MCF 10A (cell line): ENCODE measurements at regions not wholly inside any gene's neighbourhood (a gene's known extent, or its start where the extent isn't known, plus 50 kb on each side); places are given as distances from the start of the nearest gene placed in this dataset.
"Not testable (repeated sequence)": the region's sequence is repeated elsewhere in the genome, so short reads cannot be mapped to it uniquely, and the experiment has no call there.

Experiments
- BruUV-seq: library from RNA; stranded (reverse); fragments of 400-500 nt; replicated peaks from 2 replicates; lab custom pipeline; 2021; lab: Mats Ljungman, UMichigan
- CTCF ChIA-PET: fragments of 300-600 bp; sonication (Branson Sonifier 250); formaldehyde crosslinking; extraction: SDS; loops from one replicate; lab custom pipeline; 2021; ENCODE audit warnings: antibody characterized with exemption, inconsistent platforms; lab: Yijun Ruan, JAX
- POLR2A ChIA-PET: fragments of 300-600, 350-650 bp; sonication (Branson Sonifier 250); formaldehyde crosslinking; extraction: SDS; loops from one replicate; lab custom pipeline; 2020; ENCODE audit warnings: antibody characterized with exemption, inconsistent platforms; lab: Yijun Ruan, JAX
- DNase-seq: peaks from one replicate; pipeline ENCODE4 v3.0.0-alpha.2; 2018; ENCODE audit not compliant: unreplicated experiment
- H3K27ac Mint-ChIP-seq: one replicate; pipeline ENCODE4 v1.8.0; 2022; ENCODE audit warnings: mild to moderate bottlenecking, low read depth, mixed read lengths; ENCODE audit not compliant: unreplicated experiment
- H3K27me3 Mint-ChIP-seq: one replicate; pipeline ENCODE4 v1.8.0; 2022; ENCODE audit warnings: mixed read lengths; ENCODE audit not compliant: insufficient read depth, unreplicated experiment
- H3K36me3 Mint-ChIP-seq: one replicate; pipeline ENCODE4 v1.8.0; 2022; ENCODE audit warnings: mild to moderate bottlenecking, moderate library complexity, mixed read lengths; ENCODE audit not compliant: insufficient read depth, unreplicated experiment
- H3K4me1 Mint-ChIP-seq: one replicate; pipeline ENCODE4 v1.8.0; 2022; ENCODE audit warnings: mixed read lengths; ENCODE audit not compliant: insufficient read depth, unreplicated experiment
- H3K4me3 Mint-ChIP-seq: one replicate; pipeline ENCODE4 v1.8.0; 2022; ENCODE audit warnings: mild to moderate bottlenecking, moderate library complexity, mixed read lengths; ENCODE audit not compliant: unreplicated experiment
- H3K9me3 Mint-ChIP-seq: one replicate; pipeline ENCODE4 v1.8.0; 2022; ENCODE audit warnings: mixed read lengths; ENCODE audit not compliant: unreplicated experiment
- intact Hi-C: fragments of 100-400 bp; cut with micrococcal nuclease; formaldehyde crosslinking; loops from 2 replicates; pipeline ENCODE4 v1.14.1; 2022

DNA sequence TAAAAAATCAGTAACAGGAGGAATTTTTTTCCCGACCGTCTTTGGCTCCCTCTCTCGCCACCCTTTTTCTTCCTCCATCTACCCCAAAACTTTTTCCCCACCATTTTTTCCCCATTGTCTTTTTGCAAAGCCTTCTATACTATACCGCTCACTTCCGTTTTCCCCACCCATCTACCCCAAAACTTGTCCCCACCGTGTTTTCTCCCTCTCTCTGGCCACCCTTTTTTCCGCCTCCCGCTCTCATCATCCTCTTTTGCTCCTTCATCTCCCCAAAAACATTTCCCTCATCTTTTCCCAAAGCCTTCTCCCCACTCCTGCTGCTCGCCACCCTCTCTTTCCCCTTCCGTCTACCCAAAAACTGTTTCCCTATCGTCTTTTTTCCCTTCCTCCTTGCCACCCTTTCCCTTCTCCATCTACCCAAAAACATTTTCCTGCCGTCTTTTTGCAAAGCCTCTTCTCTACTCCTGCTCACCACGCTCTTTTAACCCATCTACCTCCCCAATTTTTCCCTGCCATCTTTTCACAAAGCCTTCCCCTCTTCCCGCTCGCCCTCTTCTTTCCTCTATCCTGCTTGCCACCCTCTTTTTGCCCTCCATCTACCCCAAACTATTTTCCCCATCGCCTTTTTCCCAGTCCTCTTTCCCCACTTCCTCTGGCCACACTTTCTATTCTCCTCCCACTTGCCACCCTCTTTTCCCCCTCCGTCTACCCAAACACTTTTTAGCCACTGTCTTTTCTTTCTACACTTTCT is 109.4 kb upstream of the TPTE start:
- CTCF ChIA-PET, POLR2A ChIA-PET, H3K27me3 Mint-ChIP-seq, H3K4me1 Mint-ChIP-seq, H3K9me3 Mint-ChIP-seq, DNase-seq, intact Hi-C loops, H3K36me3 Mint-ChIP-seq, H3K4me3 Mint-ChIP-seq, BruUV-seq, H3K27ac Mint-ChIP-seq: not testable (repeated sequence)

GRCh38 chr21:10412928-10413246 is 108.5 kb upstream of the TPTE start:
- CTCF ChIA-PET, H3K4me3 Mint-ChIP-seq, H3K36me3 Mint-ChIP-seq, H3K4me1 Mint-ChIP-seq, H3K27ac Mint-ChIP-seq, H3K27me3 Mint-ChIP-seq, BruUV-seq, intact Hi-C loops, POLR2A ChIA-PET, DNase-seq, H3K9me3 Mint-ChIP-seq: not testable (repeated sequence)

GRCh38 chr21:10413247-10414120 is 107.9 kb upstream of the TPTE start:
- POLR2A ChIA-PET, H3K27ac Mint-ChIP-seq, H3K4me3 Mint-ChIP-seq, BruUV-seq, H3K9me3 Mint-ChIP-seq, intact Hi-C loops, H3K27me3 Mint-ChIP-seq, DNase-seq, CTCF ChIA-PET, H3K4me1 Mint-ChIP-seq, H3K36me3 Mint-ChIP-seq: not testable (repeated sequence)

GRCh38 chr21:10414121-10414924 is 107.1 kb upstream of the TPTE start:
- DNase-seq, intact Hi-C loops, H3K4me1 Mint-ChIP-seq, BruUV-seq, H3K27ac Mint-ChIP-seq, CTCF ChIA-PET, H3K27me3 Mint-ChIP-seq, POLR2A ChIA-PET, H3K9me3 Mint-ChIP-seq, H3K4me3 Mint-ChIP-seq, H3K36me3 Mint-ChIP-seq: not testable (repeated sequence)

- DNase-seq, H3K4me3 Mint-ChIP-seq, H3K36me3 Mint-ChIP-seq, H3K27ac Mint-ChIP-seq, CTCF ChIA-PET, H3K4me1 Mint-ChIP-seq, BruUV-seq, intact Hi-C loops, POLR2A ChIA-PET, H3K27me3 Mint-ChIP-seq, H3K9me3 Mint-ChIP-seq: not testable (repeated sequence)
Measured at GRCh38 chr21:10414925-10415254, 106.5 kb upstream of the TPTE start.

- H3K36me3 Mint-ChIP-seq = not testable (repeated sequence)
Measured at GRCh38 chr21:10415456-10415855, 105.9 kb upstream of the TPTE start.

DNA sequence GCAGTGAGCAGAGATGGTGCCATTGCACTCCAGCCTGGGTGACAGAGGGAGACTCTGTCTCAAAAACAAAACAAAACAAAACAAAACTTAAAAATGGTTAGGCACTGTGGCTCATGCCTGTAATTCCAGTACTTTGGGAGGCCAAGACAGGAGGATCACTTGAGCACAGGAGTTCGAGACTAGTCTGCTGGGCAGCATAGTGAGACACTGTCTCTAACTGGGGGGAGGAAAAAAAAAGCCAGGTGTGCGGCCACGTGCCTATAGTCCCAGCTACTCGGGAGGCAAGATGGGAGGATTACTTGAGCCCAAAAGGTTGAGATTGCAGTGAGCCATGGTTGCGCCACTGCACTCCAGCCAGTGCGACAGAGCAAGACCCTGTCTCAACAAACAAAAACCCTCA is 105.5 kb upstream of the TPTE start:
- BruUV-seq, H3K9me3 Mint-ChIP-seq, H3K36me3 Mint-ChIP-seq, H3K27me3 Mint-ChIP-seq, H3K27ac Mint-ChIP-seq, H3K4me1 Mint-ChIP-seq, CTCF ChIA-PET, POLR2A ChIA-PET, DNase-seq, H3K4me3 Mint-ChIP-seq, intact Hi-C loops: not testable (repeated sequence)

More at GRCh38 chr21:10415456-10415855, 105.9 kb upstream of the TPTE start:
- POLR2A ChIA-PET, H3K27me3 Mint-ChIP-seq, DNase-seq, H3K4me1 Mint-ChIP-seq, H3K9me3 Mint-ChIP-seq, CTCF ChIA-PET, BruUV-seq, H3K27ac Mint-ChIP-seq, intact Hi-C loops, H3K4me3 Mint-ChIP-seq: not testable (repeated sequence)

DNA sequence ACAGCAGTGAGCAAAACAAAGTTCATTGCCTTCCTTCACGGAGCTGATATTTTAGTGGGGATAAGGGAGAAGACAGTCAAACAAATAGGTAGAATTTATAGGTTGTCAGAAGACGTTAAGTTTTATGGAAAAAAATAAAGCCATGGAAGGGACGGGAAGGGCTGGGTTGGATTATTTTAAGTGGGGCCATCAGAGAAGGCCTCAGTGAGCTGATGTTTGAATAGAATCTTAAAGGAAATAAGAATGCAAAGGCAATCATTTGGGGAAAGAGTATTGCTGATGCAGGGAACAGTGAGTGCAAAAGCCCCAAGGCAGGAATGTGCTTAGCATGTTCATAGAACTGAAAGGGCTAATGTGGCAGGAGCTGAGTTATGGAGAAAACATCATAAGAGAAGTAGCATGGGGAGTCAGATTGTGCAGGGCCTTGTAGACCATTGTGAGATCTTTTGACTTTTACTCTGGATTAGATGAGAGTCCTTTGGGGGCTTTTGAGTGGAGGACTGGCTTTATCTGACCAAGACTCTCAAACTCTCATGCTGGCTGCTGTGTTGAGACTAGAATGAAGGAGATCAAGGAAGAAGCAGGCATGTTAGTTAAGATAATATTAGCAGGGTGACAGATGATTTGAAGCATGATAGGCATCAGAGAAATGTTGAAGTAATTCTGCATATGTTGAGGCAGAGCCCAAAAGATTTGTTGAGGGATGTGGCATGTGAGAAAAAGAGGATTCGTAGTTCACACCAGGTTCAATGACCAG is 104.5 kb upstream of the TPTE start:
- POLR2A ChIA-PET, CTCF ChIA-PET, H3K4me3 Mint-ChIP-seq, H3K27me3 Mint-ChIP-seq, H3K27ac Mint-ChIP-seq, DNase-seq, BruUV-seq, H3K36me3 Mint-ChIP-seq, H3K4me1 Mint-ChIP-seq, intact Hi-C loops, H3K9me3 Mint-ChIP-seq: not testable (repeated sequence)
